NCI-H2107 treated with DMSO at 0.1 percent for 48 hours (cell line): ENCODE measurements at regions not wholly inside any gene's neighbourhood (a gene's known extent, or its start where the extent isn't known, plus 50 kb on each side); places are given as distances from the start of the nearest gene placed in this dataset.
"Not testable (repeated sequence)": the region's sequence is repeated elsewhere in the genome, so short reads cannot be mapped to it uniquely, and the experiment has no call there.

Experiments
- DNase-seq: peaks from one replicate; lab custom pipeline; 2025; ENCODE audit not compliant: unreplicated experiment; lab: John Stamatoyannopoulos, UW

DNA sequence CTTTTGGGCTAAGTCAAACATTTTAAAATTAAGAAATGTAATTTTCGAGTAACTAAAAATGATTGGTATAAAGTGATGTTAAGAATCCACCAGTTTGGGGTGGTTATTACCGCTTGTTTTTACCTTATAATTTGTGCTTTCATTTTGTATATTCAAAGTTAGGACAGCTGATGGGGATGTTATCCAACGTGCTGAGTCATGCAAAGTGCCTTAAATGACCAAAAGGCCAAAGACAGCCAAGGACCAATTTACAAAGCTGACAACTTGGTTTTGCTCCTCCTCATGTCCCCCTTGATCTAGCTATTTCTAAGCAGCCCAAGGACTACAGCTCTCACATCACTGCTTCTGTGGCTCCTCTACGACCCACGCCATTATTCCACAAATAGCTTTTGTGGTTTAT lies 181.4 kb upstream of the PCDH7 start:
- no peak for DNase-seq

DNA sequence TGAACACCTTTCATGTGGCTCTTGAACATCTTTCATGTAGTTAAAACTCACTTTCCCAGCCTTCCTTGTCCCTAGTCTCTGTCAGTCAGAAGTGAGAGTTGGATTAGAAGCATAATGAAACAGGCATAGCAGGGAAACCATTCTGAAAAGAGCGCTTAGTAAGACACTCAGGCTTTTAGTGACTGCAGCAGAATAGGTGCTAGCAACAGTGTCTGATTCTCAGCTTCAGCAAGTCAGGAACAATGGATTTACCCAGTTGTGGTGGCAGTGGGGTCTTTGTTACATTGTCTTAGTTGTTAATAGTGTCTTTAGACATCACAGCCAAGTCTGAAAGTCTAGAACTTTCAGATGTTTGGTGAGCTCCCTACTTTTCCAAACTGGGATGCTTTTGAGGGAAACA lies 177.1 kb upstream of the PCDH7 start:
- DNase-seq, result no peak

DNA sequence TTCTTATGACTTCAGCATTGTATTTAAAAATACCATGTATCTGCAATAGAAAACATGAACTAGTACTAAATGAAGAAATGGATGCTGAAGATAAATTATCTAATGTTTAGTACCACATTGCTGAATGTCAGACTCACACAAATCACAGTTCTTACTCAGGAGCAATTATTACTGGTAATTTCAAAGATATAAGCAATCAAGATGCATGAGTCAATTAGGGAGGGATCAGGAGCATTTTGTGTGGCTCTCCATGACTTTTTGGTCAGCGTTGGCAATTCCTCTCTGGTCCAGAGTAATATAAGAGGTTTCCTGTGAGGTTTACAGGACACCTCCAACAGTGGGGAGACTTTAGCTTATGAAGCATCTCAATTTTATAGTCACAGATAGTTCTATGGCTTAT lies 167.0 kb upstream of the PCDH7 start:
- no peak for DNase-seq

DNA sequence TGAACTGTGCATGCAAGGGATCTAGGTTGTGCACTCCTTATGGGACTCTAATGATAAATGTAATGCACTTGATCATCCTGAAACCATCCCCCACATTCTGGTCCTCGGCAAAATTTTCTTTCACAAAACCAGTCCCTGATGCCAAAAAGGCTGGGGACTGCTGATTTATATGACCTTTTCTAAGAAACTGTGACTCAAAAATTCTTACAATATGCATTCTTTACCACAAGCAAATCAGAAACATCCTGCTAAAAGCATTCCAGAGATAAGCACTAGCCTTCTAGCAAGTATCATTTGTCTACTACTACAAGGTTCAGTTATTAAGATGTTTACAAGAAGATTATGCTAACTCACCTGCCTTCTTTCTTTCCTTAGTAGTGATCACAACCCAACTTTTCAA lies 166.5 kb upstream of the PCDH7 start:
- no peak for DNase-seq

DNA sequence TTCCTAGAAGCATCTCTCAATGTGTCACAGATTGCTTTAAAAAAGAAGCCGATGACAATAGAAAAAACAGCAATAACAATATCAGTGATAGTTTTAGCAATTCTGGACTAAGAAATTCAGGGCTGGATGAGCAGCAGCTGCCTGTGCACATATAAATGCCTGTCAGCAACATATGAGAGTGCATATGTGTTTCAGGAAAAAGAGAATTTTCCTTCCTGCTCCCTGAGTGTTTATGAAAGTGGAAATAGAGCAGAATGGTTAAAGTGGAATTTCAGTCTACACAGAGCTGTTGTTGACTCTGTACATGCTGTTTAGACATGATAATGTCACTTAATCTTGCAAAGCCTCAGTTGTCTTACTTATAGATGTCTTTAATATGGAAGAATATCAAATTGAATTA lies 164.4 kb upstream of the PCDH7 start:
- no peak for DNase-seq

DNA sequence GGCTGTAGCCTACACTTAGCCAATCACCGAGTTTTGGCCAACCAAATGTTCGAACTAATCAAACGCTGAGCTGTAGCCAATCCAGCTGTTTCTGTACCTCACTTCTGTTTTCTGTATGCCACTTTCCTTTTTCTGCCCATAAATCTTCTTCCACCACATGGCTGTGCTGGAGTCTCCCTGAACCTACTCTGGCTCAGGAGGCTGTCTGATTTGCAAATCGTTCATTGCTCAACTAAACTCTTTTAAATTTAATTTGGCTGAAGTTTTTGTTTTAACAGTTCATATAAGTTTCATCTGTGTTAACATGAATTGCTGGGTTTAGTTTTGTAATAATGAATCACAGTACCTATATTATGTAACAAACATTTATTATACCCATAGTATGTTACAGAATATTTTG lies 160.7 kb upstream of the PCDH7 start:
- DNase-seq, result no peak

DNA sequence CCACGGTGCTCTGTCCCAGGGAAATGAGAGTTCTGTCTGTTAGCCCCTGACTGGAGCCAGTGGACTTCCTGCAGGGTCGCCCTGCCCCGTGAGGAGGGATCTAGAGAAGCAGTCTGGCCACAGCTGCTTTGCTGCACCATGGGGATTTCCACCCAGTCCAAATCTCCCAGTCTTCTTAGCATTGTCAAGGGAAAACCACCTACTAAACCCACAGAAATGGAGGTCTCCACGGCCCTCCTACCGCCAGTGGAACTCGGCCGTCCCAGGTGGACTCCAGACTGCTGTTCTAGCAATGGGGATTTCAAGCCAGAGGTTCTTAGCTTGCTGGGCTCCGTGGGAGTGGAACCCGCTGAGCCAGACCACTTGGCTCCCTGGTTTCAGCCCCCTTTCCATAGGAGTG lies 133.3 kb upstream of the PCDH7 start:
- no peak for DNase-seq

DNA sequence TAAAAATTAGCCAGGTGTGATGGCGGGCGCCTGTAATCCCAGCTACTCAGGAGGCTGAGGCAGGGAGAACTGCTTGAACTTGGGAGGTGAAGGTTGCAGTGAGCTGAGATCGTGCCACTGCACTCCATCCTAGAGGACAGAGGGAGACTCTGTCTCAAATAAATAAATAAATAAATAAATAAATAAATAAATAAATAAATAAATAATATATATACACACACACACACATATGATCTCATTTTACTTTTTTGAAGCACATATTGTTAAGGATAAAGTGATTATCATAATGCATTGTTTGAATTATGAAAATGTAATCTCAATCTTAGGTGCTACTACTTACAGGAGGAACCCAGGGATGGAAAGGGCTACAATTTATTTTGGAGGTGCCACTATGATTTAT lies 130.5 kb upstream of the PCDH7 start:
- DNase-seq, result not testable (repeated sequence)

DNA sequence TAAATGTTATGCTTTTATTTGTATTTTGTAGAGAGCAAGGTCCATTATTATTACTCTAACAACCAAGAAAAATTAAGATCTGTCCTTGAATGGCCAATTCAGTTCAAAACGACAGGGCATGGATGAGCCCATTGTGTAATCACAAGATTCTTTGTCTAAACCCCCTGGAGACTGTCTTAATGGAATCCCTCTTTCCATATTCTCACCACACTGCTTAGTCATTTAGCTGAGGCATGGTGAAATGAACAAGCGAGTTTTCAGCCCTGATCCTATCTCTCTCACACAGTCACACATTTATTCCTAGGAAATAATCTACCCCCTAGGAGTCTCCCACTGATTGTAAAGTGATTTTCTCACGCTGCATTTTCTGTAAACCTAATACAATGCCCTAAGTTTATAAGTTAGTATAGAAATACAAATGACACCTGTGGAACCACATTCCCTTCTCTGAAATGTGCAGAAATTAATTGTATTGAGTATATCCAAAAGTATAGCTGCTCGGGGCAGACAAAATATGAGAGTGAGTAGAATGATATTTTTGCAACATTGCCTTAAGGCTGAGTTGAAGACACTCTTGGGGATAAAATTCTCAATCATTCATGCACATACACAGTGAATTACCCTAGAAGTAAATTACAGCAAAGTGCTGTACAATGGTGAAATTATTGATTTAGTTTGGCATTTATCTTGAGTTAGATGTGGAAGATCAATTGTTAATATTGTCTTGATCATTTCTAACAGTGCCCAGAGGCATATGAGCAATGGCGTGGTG lies 119.7 kb upstream of the PCDH7 start:
- no peak for DNase-seq

DNA sequence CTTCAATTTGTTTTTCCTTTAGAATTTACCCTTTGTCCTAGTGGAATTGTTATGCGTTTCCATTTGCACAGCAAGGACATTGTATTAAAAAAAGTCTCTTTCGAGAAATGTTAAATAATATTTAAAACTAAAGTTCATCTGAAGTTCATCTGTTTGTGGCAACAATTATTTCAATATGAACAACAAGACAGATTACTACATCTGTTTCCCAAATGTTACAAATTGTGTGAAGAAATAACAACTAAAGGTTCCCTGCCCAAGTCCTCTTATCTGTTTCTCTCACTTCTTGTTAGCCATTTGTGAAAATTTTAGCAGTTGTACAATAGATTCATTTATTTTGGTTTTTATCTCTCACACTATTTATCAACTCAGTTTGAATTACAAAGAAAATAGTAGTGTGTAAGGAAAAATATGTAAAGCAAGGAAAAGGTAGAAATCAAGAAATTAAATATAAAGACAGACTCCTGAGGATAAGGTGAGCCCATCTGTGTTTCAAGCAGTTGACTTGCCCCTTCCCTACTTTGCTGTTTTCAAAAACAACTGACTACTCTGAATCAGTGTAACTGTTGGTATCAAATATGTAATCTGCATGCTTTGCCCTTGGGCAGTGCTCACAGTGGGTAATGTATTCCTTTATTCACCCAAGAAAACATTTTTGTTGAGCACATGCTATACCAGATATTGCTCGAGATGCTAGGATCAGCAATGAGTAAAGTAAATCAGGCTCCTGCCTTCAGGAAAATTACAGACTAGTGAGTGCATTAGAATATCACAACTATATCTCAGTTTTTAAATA lies 118.9 kb upstream of the PCDH7 start:
- DNase-seq, result no peak

DNA sequence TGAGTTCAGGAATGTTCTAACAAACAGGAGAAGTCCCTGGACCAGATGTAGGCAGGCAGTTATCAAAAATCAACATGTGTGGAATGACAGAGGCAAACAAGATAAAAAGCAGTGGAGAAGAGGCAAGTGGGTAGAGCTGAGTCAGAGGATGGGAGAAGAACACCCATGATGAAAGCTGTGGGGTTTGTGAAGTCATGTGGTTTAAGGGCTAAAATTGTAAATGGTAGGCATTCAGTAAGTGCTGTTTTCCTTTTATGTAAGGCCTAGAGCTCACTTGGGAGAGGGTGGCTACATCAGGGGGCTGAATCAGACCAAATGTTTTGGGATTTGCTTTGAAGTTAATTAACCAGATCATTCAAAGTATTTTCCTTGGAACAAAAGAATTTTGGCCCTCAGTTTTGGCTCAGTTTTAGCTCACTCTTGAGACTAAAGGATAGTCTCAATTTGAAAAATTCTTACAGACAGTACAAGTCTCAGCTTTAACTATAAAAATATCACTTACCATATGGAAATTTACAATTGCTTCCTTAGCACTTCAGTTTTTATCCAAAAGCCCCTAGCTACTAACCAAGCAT lies 114.5 kb upstream of the PCDH7 start:
- no peak for DNase-seq

DNA sequence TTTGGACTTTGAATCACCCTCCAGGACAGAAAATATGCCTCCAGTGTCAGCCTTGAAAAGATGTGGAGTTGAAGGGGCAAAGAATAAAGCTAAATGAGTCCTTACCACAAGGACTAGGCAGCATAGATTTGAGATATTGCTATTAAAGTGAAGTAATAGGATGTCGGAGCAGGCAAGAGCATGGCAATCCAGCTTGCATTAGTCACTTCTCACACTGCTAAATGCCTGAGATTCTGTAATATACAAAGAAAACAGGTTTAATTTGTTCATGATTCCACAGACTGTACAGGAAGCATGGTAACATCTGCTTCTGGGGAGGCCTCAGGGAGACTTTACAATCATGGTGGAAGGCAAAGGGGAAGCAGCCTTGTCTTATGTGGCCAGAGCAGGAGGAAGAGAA lies 109.8 kb upstream of the PCDH7 start:
- DNase-seq, result no peak

DNA sequence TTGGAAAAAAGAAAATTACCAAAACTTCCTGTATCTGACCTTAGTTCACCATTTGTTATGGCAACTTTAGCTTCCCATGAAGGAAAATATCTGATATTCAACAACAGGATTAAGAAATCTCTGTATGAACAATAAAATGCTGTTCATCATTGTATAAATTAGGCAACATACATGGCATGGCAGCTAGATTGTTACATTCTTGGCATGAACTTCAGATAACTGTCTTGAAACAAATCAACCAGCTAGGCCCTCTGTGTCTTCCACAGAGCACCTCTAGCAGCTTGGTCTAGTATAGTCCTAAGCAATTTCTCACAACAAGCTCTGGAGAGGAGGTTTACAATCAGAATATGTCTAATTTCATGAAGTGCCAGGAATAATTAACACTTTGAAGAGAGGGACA lies 105.4 kb upstream of the PCDH7 start:
- no peak for DNase-seq

DNA sequence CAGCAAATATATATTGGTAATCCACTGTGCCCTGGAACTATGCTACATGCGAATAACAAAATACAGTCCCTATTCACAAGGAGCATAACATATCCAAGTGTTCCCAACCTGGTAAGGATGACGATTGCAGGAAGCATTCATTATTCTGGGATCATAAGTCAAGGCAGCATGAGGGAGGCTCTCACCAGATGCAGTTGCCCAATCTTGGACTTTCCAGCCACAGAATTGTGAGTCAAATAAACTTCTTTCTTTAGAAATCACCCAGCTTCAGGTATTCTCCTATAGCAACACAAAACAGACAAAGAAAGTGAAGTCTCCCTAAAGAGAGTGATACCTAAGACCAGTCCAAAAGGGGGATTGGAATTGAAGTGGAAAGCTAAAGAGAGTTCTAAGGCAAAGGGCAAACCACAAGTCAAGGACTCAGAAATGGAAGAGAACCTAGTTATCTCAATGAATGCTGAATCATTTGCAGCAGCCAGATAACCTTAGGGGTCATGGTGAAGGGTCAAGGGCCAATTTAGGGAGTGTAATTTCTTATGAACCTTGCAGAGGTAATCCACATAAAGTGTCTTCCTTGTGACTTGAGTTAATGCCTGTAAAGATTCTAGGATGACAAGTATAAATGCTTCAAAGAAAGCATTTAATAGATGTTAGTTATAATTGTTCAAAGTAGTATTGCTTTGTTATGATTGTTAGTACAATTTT lies 103.1 kb upstream of the PCDH7 start:
- no peak for DNase-seq

DNA sequence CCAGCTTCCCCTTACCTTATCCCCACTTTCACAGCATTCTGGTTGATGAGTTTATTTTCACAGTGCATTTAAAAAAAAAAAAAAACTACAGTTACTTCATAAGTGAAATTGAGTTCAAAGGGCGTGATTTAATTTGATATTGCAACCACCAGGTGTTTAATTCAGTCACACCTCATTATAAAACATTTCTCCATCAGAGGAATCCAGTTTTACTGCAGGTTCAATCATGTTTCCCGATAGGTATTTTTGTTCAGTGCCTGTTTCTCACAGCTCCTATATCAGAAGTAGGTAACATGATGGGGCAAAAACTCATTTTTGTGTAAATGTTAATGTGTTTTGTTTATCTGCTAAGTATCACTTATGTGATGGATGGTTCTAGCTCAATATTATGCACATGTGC lies 102.3 kb upstream of the PCDH7 start:
- DNase-seq, result no peak

DNA sequence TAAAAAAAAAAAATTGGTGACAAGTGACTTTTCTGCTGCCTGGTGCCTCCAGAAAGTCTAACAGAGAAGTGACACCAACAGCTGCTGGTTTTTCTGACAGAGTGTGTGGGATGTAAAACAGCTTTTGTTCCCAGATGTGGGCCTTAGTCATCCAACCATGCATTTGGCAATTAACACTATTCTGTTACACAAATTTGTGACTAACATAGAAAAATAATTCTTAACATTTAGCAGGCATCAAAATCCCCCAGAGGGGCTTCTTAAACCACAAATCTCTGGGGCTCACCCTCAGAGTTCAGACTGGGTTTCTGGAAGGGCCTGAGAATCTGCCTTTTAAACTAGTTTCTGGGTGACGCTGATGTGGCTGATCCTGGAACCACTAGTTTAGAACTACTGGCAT lies 100.5 kb upstream of the PCDH7 start:
- no peak for DNase-seq

DNA sequence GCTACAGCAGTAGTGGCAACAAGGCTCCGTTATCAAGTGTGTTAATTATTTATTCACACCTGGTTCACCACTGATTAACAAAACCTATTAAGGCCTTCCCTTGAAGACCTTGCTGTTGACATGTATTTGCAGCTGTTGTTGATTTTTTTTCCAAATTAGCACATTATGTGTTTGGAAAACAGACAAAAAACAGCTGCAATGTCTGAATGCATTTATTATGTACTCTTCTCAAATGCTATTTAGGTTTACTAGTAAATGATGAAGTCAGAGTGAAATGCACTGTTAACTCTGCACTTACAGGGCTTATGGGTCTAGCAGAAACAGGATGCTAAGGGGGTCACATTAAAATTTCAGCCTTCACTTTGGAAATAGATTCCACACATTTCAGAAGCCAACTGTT lies 99.5 kb upstream of the PCDH7 start:
- no peak for DNase-seq

DNA sequence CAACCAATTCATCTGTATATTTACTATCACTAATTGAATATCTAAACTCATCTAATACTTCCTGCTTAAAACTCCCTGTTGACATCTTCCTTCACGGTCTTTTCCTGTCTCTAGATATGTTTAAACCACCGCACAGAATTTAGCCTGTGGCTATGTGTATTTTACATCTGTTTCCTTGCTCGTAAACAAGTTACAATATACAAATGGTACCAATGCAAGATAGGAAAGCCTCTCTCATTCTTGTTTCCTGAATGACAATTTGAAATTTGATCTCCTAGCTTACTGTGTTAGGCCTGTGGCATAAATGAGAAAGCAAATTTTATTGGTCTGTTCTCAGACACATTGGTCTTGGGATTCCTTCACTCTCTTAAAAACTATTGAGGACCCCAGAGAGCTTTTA lies 89.7 kb upstream of the PCDH7 start:
- no peak for DNase-seq

DNA sequence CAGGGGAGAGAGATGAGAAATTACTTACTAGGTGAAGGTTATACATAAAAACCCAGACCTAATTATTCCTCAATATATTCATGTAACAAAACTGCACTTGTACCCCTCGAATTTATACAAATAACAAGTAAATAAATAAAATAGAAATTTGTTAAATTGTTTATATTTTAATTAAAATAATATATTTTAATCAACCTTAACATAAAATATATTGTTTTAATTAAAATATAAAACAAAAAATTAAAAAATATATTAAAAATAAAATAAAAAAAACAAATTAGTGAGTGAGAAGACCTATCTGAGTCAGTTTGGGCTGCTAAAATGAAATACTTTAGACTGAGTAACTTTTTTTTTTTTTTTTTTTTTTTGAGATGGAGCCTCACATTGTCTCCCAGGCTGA lies 87.4 kb upstream of the PCDH7 start:
- DNase-seq, result no peak

DNA sequence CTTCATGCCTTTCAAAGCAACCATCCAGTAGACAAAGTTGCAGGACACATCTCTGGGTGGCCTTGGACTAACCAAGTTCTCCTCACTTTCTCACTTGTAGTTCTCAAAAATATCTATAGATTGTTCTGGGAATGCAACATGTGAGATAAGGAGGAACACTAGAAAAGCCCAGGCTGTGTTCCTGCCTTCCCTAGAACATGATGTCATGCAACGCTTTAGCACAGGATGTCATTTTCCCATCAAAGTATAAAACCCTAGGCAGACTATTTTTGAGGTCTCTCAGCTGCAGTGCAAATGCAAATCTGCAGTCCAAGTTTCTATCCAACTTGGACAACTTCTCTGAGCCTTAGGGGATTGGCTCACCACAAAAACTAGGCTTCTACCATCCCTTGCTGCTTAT lies 78.8 kb upstream of the PCDH7 start:
- DNase-seq, result no peak

DNA sequence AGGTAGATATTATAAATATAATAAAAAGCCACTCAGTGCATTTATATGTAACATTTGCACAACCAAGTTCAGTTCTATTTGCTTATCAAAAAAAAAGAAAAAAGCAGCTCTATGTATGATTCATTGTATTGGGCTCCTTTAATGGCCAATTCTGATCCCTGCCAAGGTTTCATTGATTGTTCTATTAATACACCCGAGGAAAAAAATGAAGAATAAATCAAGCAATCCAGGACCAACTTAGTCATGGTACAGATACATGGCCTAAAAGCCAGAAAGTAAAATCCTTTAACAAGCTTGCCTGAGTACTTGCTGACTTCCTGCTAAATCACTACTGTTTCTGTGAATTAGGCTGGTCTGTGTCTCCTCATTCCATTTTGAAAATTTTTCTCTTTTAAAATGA lies 77.6 kb upstream of the PCDH7 start:
- no peak for DNase-seq

DNA sequence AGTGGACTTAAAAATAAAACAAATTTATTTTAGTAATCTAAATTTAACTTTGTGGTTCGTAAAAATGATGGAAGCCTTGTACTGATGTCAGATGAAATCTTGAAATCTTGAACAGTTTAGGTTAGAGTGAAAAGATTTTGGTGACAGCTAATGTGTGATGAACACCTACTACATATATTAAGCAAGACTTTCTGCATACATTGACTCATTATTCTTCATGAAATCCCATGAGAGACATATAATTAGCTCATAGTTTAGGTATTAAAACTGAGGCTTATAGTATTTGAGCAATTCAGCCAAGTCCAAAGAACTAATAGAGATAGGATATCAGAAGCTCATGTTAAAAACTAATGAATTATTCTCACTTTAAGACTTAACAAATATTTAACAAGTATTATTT lies 66.9 kb upstream of the PCDH7 start:
- no peak for DNase-seq
